ENCODE measurements at regions not wholly inside any gene's neighbourhood (a gene's known extent, or its start where the extent isn't known, plus 50 kb on each side); places are given as distances from the start of the nearest gene placed in this dataset.

DNA sequence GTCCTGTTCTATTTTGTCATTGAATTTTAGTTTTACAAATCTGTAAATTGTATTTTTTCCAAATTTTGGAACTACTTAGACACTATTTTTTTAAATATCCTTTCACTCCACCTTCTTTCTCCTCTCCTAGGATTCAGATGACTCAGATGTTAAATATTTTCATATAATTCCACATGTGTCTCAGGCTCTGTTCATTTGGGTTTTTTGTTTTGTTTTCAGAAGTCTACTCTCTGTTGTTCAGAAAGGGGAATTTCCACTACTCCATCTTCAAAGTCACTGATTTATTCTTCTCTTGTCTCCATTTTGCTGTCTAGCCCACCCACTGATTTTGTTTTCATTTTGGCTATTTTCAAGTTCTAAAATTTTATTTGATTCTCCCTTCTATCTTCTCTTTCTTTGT is 264.0 kb upstream of the SLIT2 start:
- DNase-seq: peak; percentile 63

DNA sequence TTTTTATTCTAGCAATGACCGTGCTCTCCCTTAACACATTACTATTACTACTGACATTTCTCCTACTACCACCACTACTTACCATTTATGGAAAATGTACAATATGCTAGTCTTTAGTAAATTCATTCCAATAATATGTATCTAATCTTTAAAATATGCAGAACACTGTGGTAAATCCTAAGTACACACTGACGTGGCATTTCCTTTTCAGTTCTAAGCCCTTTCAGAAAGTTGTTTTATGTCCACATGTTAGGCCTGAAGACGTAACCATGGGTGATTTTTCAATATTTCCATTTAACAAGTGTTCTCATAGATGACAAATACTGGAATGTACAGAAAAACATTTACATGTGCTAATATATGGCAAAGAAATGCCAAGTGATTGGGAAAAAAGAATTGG is 268.6 kb upstream of the SLIT2 start:
- peak; percentile 96 for DNase-seq

DNA sequence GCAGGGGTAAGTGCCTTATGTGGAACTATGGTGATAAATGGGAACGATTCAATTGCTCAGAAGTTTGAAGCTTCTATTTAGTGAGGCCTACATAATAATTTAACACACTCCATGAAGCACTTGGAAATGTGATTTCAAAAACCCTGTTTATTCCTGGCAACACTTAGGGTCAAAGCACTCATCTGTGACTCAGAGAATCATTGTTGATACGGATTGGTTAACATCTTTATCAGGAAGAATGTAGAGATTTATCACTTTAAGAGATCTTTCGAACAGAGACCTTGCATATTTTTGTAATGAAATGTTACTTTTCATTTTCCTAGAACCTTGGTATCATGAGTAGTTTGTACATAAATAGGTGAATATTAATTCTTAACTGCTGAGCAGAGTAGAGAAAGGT is 269.1 kb upstream of the SLIT2 start:
- peak; percentile 82 for DNase-seq

DNA sequence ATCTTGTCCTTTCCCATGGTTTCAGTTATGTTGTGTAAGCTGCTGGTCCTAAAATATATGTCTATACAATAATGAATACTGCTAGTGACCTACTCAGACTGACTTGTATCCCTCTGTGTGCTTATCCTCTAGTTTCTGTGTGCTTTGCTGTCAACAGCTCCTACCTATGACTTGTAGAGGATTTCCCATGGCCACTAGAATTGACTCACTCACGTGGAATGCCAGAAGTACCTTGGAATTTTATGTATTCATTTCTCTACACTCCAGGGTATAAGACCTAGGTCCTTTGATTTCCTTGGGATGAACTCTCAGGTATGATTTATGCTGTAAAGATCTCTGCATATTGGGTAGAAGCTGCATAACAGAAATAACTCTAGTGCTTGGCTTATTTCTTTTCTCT is 279.9 kb upstream of the SLIT2 start:
- peak; percentile 8 for DNase-seq

DNA sequence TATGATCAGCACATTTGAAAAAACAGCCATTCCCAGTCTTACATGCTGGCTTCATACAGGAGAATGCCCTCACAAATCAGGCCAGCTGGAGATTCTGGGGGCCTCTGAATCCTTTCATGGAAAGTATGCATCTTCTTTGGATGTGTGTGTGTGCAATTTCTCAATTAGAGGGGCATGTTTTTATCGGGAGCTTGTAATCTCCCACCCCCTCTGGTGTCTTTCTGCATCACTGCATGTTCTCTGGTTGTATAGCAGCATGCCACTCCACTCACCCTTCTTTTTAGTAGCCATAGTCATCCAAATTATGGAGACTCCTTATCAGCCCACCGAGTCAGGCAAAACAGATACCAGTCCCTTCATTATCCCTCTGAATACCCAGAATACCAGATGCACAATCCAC is 282.2 kb upstream of the SLIT2 start:
- no peak for DNase-seq

DNA sequence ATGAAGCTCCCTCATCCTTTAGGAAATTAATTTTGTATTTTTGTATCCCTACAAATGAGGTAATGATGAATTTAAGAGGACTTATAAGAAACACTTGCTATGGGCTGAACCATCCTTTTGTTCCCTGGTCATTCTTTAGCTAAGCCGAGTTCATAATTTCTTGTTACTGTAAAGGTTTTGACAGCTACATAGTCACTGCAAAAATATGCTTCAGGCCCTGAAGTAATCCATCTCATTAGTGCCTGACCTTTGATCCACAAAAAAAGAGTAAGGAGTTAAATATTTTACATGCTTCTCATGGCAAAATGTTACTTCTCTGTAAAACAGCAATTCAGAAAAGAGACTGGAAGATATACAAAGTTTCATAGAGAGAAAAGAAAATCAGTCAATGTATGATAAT is 290.6 kb upstream of the SLIT2 start:
- DNase-seq: peak; percentile 81

DNA sequence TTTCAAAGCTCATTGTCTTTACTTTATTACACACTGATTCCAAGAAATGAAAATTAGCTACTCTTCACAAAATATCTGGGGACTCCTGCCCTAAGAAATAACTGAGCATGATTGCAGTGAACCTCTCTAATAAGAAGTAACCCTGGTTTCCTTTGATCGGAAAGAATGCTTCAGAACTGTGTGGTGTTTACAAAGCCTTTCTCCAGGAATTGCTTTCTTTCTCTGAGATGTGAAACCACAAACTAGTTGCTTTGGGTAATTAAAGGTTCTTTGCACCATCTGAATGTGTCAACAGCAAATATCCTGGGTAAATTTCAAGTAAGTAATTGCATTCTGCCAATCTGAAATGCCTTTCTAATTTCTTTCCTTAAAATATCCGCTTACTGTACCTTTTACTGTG is 292.9 kb upstream of the SLIT2 start:
- no peak for DNase-seq

DNA sequence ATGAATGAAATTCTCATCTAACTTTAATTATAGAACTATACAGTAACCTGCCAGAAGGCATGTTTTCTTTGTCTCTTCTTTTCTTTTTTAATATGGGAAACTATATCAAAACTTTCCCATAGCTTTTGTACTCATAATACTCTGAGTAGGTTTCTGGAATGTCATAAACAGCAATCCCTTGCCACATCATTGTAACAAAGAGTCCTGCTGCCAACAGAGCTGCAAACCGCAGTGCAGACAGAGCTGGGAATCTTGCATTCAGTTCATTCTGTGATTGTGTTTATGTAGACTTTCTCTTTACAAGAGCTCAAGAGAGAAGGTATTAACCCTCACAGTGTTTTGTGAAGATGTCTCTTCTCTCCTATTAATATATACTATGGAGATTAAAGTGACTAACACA is 304.4 kb upstream of the SLIT2 start:
- peak; percentile 65 for DNase-seq

DNA sequence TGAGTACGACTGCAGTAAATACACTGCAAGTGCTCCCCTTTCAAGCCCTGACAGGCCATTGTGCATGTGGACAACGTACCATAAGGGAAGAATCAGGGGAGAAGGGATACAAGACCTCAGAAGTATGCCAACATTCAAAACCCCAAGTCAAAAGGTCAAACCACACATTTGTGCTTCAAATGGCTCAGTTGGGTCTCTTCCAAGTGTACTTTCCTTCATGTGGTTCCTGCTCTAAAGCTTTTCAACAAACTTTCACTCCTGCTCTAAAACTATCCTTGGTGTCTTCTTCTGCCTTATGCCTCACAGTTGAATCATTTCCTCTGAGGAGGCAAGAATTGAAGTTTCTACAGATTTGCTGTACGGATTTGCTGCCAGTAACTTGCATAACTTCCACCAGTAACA is 305.7 kb upstream of the SLIT2 start:
- peak; percentile 98 for DNase-seq

DNA sequence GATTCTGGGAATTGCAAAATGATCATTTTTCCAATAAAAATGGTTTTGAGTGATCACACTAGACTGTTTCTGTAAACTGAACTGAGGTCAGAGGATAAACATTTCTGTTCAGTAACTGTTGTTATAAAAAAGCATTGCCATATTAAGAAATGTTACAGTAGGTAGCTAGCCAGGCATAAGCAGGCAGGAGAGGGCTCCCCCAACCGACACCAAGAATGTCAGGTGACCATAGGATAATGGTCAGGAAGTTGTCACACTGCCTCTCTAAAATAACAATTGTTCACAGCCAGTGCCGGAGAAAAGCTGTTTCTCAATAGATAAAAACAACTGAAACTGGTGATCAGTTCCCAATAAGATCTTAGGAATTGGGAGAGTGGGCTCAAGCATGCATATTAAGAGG is 306.2 kb upstream of the SLIT2 start:
- DNase-seq: peak; percentile 60

DNA sequence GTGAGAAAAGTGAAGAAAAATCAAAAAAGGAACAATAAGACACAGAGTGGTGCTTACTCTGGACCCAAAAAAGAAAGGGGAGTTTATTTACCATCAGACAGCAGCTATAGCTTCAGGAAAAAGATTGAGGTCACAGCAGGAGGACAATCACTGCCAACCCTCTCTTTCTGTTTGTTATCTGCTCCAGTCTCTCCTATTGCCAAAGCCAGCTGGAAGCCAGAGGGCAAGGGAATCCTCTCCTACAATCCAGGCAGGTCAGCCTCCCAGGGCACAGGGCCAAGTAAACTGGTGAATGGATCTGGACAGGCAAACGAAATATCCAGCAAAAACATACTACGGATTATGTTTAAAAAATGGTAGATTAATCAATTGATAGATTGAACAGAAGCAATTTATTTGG is 306.9 kb upstream of the SLIT2 start:
- DNase-seq: no peak

DNA sequence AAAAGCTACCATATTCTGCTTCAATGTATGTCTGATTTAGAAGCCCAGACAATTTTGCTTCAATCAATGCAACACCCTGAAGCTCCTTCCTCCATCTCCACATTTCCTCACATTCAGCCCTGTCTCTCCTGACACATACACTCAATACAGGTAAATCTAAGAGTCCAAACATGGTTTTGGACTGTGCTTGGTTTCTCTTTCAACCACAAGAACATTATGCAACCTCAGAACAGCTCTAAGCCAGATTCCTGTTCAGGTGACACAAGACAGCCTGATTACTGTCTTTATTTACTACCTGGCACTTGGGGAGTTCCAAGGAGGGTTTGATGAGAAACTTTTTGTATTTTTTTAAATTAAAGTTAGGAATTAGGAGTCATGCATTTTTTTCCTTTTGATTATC is 307.5 kb upstream of the SLIT2 start:
- no peak for DNase-seq

DNA sequence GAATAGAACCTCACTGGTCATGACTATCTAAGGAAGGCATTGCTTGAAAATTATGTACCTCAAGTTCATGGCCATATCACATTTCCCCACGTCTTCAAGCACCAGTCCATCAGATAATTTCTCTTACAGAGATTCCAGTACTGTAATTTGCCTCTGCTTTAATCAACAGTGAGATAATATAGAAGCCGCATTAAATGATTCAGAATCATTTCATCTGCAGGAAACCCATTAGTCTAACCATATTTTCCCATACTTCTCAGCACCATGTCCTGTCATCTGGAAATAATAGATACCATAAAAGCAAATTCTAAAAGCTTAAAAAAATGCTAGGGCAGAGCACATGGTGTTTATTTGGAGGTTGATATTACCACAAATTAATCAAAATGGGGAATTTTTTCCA is 310.3 kb upstream of the SLIT2 start:
- DNase-seq: no peak

DNA sequence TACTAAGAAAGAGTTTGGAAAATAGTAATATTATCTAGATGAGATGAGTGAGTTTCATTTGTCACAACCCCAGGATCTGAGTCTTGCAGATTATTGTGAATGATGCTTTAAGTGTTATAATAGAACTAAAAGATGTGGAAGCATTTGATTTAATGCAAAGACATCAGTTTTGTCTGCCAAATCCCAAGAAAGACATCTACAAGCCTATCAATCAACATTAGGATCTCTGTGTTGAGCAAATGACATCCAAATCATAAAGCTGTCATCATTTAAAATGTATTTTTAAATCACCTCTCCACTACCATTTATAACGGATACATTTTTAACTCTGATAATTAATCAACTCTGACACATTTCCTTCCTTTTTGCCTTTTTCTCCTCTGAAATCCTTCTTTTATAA is 310.8 kb upstream of the SLIT2 start:
- DNase-seq: no peak

DNA sequence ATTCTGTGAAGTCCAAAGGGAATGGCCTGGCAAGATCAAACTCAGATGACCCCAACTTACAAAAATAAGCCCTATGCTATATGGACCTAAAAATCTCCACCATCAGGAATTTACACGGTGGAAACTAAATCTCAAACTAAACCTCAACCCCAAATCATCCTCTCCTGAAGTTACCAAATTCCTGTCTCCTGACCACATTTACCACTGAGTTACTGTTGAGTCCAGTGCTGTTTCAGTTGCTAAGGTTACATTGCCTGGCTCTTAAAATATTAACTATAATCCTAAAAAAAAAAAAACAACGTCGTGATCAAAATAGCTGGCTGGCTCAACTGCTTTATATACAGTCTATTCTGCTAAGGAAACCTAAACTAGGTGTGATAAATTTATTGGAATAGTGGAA is 315.2 kb upstream of the SLIT2 start:
- DNase-seq: peak; percentile 63

DNA sequence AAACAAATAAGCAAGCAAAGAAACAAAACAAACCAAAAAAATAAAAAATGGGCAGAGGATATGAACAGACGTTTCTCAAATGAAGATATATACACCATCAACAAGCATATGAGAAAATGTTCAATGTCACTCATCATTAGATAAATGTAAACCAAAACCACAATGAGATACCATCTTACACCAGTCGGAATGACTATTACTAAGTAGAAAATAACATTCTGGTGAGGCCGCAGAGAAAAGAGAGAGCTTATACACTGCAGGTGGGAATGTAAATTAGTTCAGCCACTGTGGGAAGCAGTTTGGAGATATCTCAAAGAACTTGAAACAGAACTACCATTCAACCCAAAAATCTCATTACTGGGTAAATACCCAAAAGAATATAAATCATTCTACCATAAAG is 321.0 kb upstream of the SLIT2 start:
- DNase-seq: no peak

DNA sequence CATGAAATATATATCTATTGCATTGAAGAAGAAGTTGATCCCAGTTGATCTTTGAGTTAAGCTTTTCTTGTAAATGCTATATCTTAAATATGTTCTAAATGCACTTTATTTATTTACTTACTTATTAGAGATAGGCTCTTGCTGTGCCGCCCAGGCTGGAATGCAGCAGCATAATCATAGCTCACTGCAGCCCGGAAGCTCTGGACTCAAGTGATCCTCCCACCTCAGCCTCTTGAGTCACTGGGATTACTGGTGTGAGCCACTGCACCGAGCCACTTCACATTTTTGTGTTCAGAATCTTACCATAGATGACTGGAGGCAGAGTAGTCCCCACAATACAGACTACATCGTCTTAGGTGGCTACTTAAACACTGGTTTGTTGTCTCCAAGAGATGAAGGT is 324.3 kb upstream of the SLIT2 start:
- DNase-seq: peak; percentile 36

DNA sequence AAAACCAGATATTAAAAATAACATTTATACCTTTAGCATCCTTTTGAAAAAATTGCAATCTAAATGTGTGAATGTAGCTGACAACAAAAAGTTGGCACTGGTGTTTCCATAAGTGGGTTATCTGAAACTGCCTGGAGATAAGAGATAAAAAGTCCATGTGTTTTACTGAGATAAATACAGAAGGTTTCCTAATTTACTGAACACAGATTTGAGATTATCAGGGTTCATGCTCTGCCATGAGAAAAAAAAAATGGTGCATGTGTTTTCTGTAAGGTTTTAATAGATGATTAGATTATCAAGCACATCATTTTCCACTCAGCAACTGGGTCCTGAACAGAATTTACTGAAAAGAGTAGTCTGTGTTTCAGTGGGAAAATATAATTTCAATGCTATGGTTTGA is 326.2 kb upstream of the SLIT2 start:
- no peak for DNase-seq

DNA sequence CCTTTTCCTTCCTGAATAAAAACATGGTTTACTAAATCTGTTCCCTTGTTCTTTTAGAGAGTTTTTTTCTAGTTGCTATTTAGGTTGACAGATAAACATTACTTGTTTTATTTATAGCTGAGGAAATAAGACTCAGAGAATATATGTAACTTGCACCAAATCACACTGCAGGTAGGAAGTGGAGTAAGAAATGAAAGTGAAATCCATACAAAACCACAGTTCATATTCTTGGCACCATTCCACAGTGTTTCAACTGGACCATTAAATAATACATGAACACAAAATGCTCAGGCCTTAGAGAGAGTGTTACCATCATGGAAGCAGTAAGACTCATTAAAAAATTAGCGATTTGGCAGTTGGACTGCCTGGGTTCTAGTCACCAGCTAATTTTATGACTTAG is 326.9 kb upstream of the SLIT2 start:
- DNase-seq: no peak

DNA sequence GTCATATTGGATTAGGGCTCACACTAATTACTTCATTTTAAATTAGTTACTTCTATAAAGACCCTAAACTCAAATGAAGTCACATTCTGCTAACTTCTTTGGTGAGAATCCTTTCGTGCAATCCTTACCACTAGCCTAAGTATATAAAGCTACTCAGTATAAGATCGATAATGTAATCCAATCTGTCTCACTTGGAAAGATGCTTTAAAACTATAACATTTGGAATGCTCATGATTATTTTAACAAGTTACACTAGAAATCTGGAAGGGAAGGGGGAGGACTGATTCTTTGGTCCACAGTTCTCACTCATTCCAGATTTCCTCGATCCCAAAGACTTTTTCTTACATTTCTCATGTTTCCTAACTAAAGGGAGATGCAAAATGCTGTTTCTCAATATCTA is 336.4 kb upstream of the SLIT2 start:
- DNase-seq: no peak

DNA sequence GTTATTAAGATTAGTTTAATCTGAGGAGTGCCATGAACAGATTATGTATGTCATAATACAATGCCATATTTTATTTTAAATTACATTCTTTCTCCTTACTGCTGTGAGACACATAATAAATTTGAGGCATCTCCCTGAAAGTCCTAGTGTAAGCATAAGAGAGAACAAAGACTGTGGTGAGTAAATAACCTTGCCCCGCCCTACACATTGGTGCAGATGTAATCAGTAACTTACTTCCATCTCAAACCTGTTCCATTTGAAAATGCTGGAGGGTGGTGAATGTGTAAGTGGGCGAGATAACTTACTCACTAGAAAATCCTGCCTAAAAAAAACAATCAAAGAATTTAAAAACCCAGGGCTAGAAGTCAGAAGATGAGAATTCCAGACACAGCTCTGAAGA is 338.1 kb upstream of the SLIT2 start:
- DNase-seq: no peak

DNA sequence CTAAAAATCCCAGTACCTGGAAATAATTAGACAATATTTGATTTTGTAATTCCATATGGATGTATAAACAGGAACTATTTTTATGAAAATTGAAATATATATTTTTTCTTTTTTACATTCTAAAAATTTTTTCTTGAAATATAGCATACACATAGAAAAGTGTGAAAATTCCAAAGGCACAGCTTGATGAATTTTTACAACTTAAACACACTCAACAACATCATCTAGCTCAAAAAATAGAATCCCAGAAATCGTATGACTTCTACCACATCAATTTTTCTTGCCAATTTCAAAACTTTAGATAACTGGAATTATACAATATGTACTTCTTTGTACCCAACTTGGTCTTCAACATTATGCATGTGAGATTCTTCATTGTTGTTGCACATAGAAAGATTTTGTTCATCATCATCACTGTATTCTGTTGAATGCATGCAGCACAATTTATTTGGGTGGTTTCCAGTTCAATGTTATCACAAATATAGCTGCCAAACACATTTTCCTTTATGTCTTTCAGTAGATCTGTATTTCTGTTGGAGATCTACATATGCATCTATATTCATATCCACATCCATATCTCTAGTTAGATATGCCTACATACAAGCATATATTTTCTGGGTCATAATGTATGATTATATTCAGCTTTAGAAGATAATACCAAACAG is 340.7 kb upstream of the SLIT2 start:
- no peak for DNase-seq

DNA sequence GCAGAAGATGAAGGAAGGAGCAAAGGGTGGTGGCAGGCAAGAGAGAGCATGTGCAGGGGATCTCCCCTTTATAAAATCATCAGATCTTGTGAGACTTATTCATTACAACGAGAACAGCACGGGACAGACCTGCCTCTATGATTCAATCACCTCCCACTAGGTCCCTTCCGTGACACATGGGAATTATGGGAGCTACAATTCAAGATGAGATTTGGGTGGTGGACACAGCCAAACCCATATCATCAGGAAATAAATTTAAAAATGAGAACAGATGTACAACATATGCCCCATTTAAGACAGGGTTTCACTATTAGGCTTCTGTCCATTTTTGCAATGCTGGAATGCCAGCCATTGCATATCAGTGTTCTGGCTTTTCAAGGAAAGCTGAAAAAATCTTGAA is 346.7 kb upstream of the SLIT2 start:
- DNase-seq: no peak

DNA sequence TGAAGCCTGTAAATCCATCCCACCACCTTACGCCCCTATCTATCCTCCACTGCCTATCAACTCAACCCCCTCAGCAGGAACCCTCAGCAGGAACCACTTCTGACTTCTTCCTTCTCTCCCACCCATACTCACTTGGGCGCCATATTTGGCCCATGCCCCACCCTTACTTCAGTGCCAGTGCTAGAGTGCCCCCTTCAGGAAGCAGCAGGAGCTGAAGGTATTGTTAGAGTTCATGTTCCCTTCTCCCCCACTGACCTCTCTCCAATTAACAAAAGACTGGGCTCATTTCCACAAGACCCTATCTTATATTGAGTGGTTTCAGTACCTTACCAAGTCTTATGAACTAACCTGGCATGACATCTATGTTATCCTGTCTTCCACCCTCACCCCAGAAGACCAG is 363.1 kb upstream of the SLIT2 start:
- DNase-seq: no peak

DNA sequence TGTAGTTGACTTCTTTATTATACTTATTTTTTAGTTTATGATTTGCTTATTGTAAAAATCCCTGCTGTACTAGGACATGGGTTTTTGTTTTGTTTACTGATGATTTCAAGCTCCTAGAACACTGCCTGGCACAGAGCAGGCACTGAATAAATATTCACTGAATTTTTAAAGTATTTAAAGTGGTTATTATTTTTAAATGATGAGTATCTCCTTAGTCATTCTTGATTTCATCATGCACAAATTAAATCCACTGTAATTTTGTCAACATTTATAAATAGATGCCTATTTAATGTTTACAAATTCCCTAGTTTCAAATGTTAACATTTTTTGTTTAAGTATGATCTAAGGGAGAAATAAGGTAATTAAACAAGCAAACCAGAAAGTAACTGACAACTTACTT is 367.9 kb upstream of the SLIT2 start:
- peak; percentile 64 for DNase-seq

DNA sequence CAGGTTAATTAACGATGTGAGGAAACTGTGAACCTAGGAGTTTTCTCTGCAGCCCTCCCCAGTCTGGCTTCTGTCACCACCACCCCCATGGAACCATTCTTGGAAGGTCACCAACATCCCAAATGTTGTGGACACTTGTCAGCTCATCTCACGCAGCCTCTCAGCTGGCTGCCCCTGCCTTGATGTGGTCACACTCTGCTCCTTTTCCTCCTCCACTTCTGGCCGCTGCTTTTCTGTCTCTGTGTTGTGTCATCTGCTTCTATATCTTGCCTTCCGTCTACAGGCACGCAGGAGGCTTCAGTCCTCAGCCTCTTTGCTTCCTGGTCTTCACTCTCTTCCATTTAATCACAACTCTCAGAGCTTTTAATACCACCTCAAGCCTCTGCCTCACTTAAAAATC is 371.5 kb upstream of the SLIT2 start:
- DNase-seq: no peak

All from HCEC 1CT (cell line).